IMR-90 (cell line): ENCODE measurements at regions not wholly inside any gene's neighbourhood (a gene's known extent, or its start where the extent isn't known, plus 50 kb on each side); places are given as distances from the start of the nearest gene placed in this dataset.

Source experiments
- ATAC-seq: fragments of 200-7000 bp; cut with Tn5 transposase; 2 replicates; pipeline ENCODE4 v1.9.1; 2020; ENCODE audit warnings: low read depth, mild to moderate bottlenecking, moderate library complexity
- BruUV-seq: library from RNA; stranded (reverse); fragments of 400-500 nt; replicated peaks from 2 replicates; lab custom pipeline; 2021; lab: Mats Ljungman, UMichigan
- CTCF ChIA-PET: fragments of 300-600 bp; formaldehyde crosslinking; extraction: SDS; loops from one replicate; lab custom pipeline; 2021; ENCODE audit warnings: antibody characterized with exemption; lab: Yijun Ruan, JAX
- POLR2A ChIA-PET: fragments of 300-600 bp; sonication (Branson Sonifier 250); formaldehyde crosslinking; loops from one replicate; lab custom pipeline; 2022; ENCODE audit warnings: antibody characterized with exemption; ENCODE audit not compliant: unreplicated experiment; lab: Charles Lee
- DNase-seq: peaks from one replicate; pipeline ENCODE4 v3.0.0; 2013
- H2AFZ ChIP-seq: replicated peaks from 2 replicates; pipeline ENCODE3; 2013; ENCODE audit warnings: low read length, mild to moderate bottlenecking; ENCODE audit not compliant: poor library complexity
- H2AK5ac ChIP-seq: 2 replicates; pipeline ENCODE4 v1.6.1; 2013; ENCODE audit warnings: low read depth, low read length, inconsistent platforms
- H2AK9ac ChIP-seq: replicated peaks from 2 replicates; pipeline ENCODE3; 2013; ENCODE audit warnings: mild to moderate bottlenecking, low read depth, low read length, moderate library complexity; ENCODE audit not compliant: poor library complexity
- H2BK120ac ChIP-seq: 2 replicates; pipeline ENCODE4 v1.6.1; 2013; ENCODE audit warnings: low read depth, low read length, inconsistent platforms
- H2BK15ac ChIP-seq: 3 replicates; pipeline ENCODE4 v1.6.1; 2013; ENCODE audit warnings: low read depth, low read length, inconsistent platforms
- H2BK20ac ChIP-seq: 2 replicates; pipeline ENCODE4 v1.6.1; 2013; ENCODE audit warnings: low read depth, mild to moderate bottlenecking, inconsistent platforms, low read length, moderate library complexity
- H2BK5ac ChIP-seq: 2 replicates; pipeline ENCODE4 v1.6.1; 2013; ENCODE audit warnings: mild to moderate bottlenecking, low read depth, low read length, inconsistent platforms; ENCODE audit not compliant: poor library complexity, severe bottlenecking
- H3K14ac ChIP-seq: replicated peaks from 2 replicates; pipeline ENCODE4 v1.6.1; 2013; ENCODE audit warnings: low read depth, low read length, inconsistent platforms
- H3K18ac ChIP-seq: 2 replicates; pipeline ENCODE4 v1.6.1; 2013; ENCODE audit warnings: low read depth, low read length, control low read depth
- H3K23ac ChIP-seq: 2 replicates; pipeline ENCODE4 v1.6.1; 2013; ENCODE audit warnings: low read depth, low read length, inconsistent platforms
- H3K27ac ChIP-seq: 2 replicates; pipeline ENCODE4 v1.5.1; 2013; ENCODE audit warnings: mild to moderate bottlenecking, control low read depth, low read length; ENCODE audit not compliant: insufficient read depth
- H3K27me3 ChIP-seq: 2 replicates; pipeline ENCODE4 v1.6.1; 2013; ENCODE audit warnings: low read length; ENCODE audit not compliant: control insufficient read depth, insufficient read depth
- H3K36me3 ChIP-seq: 2 replicates; pipeline ENCODE4 v1.6.1; 2013; ENCODE audit warnings: low read length, mixed read lengths; ENCODE audit not compliant: control insufficient read depth, insufficient read depth
- H3K4ac ChIP-seq: 2 replicates; pipeline ENCODE4 v1.6.1; 2013; ENCODE audit warnings: low read depth, low read length, inconsistent platforms
- H3K4me1 ChIP-seq: 2 replicates; pipeline ENCODE4 v1.6.1; 2013; ENCODE audit warnings: low read length, mixed read lengths; ENCODE audit not compliant: control insufficient read depth, insufficient read depth
- H3K4me2 ChIP-seq: 2 replicates; pipeline ENCODE4 v1.6.1; 2013; ENCODE audit warnings: low read depth, mild to moderate bottlenecking, control low read depth, low read length, moderate library complexity
- H3K4me3 ChIP-seq: 2 replicates; pipeline ENCODE4 v1.5.1; 2013; ENCODE audit warnings: low read depth, mild to moderate bottlenecking, control low read depth, low read length, moderate library complexity; ENCODE audit not compliant: insufficient read depth
- H3K56ac ChIP-seq: 2 replicates; pipeline ENCODE4 v1.6.1; 2013; ENCODE audit warnings: low read length, inconsistent platforms; ENCODE audit not compliant: insufficient read depth; ENCODE audit errors: extremely low read depth
- H3K79me1 ChIP-seq, 2 experiments: 2 replicates each; pipeline ENCODE4 v1.6.1; 2013; ENCODE audit warnings: low read length in 2 of 2, inconsistent platforms in 1 of 2, low read depth in 1 of 2
- H3K9ac ChIP-seq: 2 replicates; pipeline ENCODE4 v1.6.1; 2013; ENCODE audit warnings: low read depth, low read length, control low read depth
- H3K9me1 ChIP-seq: 2 replicates; pipeline ENCODE4 v1.6.1; 2013; ENCODE audit warnings: low read length, inconsistent platforms; ENCODE audit not compliant: insufficient read depth
- H3K9me3 ChIP-seq: 2 replicates; pipeline ENCODE4 v1.6.1; 2013; ENCODE audit warnings: low read length; ENCODE audit not compliant: control insufficient read depth, insufficient read depth
- H4K20me1 ChIP-seq: 2 replicates; pipeline ENCODE4 v1.6.1; 2013; ENCODE audit warnings: low read length, inconsistent platforms; ENCODE audit not compliant: insufficient read depth
- H4K5ac ChIP-seq: 2 replicates; pipeline ENCODE4 v1.6.1; 2013; ENCODE audit warnings: mild to moderate bottlenecking, low read depth, low read length, control low read depth
- H4K8ac ChIP-seq, 2 experiments: 2 replicates each; pipeline ENCODE4 v1.6.1; 2013; ENCODE audit warnings: low read depth in 2 of 2, low read length in 2 of 2, control low read depth in 1 of 2, inconsistent platforms in 1 of 2
- H4K91ac ChIP-seq: 2 replicates; pipeline ENCODE4 v1.6.1; 2013; ENCODE audit warnings: low read depth, low read length, inconsistent platforms; ENCODE audit not compliant: insufficient read depth
- CTCF ChIP-seq: conservative IDR thresholded peaks from 2 replicates; pipeline ENCODE4 v1.5.1; 2012; ENCODE audit warnings: mild to moderate bottlenecking, low read depth, low read length, improper control_type of control experiment
- SMC3 ChIP-seq: fragments of 150-350 bp; IDR thresholded peaks from 2 replicates; pipeline ENCODE4 v1.6.1; 2016; ENCODE audit warnings: low read depth, mild to moderate bottlenecking, antibody characterized with exemption, low read length, moderate library complexity
- WGBS, 2 experiments: methylation state at CpG; one replicate each; pipeline versions ENCODE4 v1.1.5 to v1.1.7; 2013; ENCODE audit warnings: missing lambda C conversion rate in 2 of 2; ENCODE audit not compliant: insufficient read length in 1 of 2; ENCODE audit errors: extremely low coverage in 2 of 2; 5-methylcytosine and 5-hydroxymethylcytosine counted together
- dilution Hi-C: fragments of 300-500 bp; cut with HindIII; formaldehyde crosslinking; loops from one replicate; pipeline ENCODE4 v1.14.3; 2018; ENCODE audit warnings: low sequenced_read_pairs; ENCODE audit not compliant: unreplicated experiment
- in situ Hi-C: fragments of 300-500 bp; cut with MboI; formaldehyde crosslinking; loops from 3 replicates; pipeline ENCODE4 v1.14.3; 2019; ENCODE audit warnings: low sequenced_read_pairs, inconsistent platforms, mixed read lengths
- intact Hi-C: fragments of 100-400 bp; cut with micrococcal nuclease; formaldehyde crosslinking; loops from 2 replicates; pipeline ENCODE4 v1.10.0; 2022
- TF ChIP-seq, protein P1 (sequence below): fragments of 150-350 bp; IDR thresholded peaks from 2 replicates; pipeline ENCODE4 v1.6.1; 2016; ENCODE audit warnings: low read depth, mild to moderate bottlenecking, low read length, moderate library complexity, borderline replicate concordance
- TF ChIP-seq, protein P2 (sequence below): fragments of 150-350 bp; IDR thresholded peaks from 2 replicates; pipeline ENCODE4 v1.6.1; 2017; ENCODE audit warnings: mild to moderate bottlenecking, antibody characterized with exemption, low read length, low read depth

DNA sequence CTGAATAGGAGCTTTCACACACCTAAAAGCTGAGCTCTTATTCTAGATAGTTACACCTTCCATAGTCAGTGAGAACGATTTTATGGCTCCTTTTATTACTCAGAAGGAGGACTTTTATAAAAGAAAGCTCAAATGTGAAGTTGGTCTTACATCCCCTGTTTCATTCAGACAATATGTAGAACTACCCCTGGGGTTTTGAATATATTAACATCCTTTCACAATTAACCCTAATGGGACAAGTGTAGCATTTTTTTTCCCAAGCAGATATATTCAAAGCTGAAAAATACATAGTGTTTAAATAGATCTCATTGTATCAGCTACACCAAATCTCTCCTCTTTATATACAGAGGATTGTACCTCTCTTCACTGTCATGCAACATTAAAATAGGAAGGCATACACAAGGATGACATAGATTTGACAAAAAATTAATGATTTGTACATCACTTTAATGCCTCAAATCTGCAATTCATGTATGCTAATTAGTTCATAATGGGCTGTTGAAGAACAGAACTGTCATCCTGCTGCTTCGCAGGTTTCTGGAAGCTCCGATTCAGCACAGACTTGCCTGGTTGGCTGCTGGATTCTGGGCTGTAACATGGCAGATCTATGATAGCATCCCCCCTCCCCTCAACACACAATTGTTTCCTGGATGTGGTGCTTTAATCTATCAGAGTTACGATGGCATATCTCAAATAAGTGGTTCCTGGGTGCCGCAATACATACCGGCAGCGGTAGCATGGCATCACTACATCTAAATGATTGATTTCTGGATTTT lies 129.7 kb upstream of the PARD3B start:
- ChIA-PET CTCF (interaction anchor here (1.0 to 1.1 kb wide), 2 partner anchors 16 to 18 kb away, joined by 3 read pairs; no protein-coding TSS in a partner anchor), POLR2A (no interaction called here)
- no peak for TF ChIP-seq SMC3
- TF ChIP-seq, protein P1, sequence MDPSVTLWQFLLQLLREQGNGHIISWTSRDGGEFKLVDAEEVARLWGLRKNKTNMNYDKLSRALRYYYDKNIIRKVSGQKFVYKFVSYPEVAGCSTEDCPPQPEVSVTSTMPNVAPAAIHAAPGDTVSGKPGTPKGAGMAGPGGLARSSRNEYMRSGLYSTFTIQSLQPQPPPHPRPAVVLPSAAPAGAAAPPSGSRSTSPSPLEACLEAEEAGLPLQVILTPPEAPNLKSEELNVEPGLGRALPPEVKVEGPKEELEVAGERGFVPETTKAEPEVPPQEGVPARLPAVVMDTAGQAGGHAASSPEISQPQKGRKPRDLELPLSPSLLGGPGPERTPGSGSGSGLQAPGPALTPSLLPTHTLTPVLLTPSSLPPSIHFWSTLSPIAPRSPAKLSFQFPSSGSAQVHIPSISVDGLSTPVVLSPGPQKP: no peak
- TF ChIP-seq, protein P2, sequence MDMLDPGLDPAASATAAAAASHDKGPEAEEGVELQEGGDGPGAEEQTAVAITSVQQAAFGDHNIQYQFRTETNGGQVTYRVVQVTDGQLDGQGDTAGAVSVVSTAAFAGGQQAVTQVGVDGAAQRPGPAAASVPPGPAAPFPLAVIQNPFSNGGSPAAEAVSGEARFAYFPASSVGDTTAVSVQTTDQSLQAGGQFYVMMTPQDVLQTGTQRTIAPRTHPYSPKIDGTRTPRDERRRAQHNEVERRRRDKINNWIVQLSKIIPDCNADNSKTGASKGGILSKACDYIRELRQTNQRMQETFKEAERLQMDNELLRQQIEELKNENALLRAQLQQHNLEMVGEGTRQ: no peak
- TF ChIP-seq CTCF: no peak

More for the DNA sequence above, 129.7 kb upstream of the PARD3B start:
- H4K91ac ChIP-seq: no peak overlapping the region
- H3K36me3 ChIP-seq: no peaks in the 10 kb centered on the region
- BruUV-seq: no TSS peak
- no peak overlapping the region for H3K56ac ChIP-seq
- peaks cover 5% of the 10 kb centered on the region for H3K9me3 ChIP-seq
- no peak overlapping the region for H3K4ac ChIP-seq
- H2BK15ac ChIP-seq: no peak overlapping the region
- ATAC-seq (no peak), DNase-seq (no peak)
- no peak overlapping the region for H3K18ac ChIP-seq
- WGBS, 2 experiments: no CpG with 5 or more reads among the region's 7 CpGs
- H3K4me1 ChIP-seq: no peaks in the 10 kb centered on the region
- H2AK9ac ChIP-seq: no peak overlapping the region
- no peaks in the 10 kb centered on the region for H4K20me1 ChIP-seq
- no peak overlapping the region for H2AK5ac ChIP-seq
- dilution Hi-C loops (no loop called here), intact Hi-C loops (no loop called here), in situ Hi-C loops (no loop called here)
- H4K5ac ChIP-seq: no peak overlapping the region
- H3K79me1 ChIP-seq: no peaks in the 10 kb centered on the region
- no peak overlapping the region for H2BK120ac ChIP-seq
- no peak overlapping the region for H2BK20ac ChIP-seq
- H4K8ac ChIP-seq: no peak overlapping the region
- H3K23ac ChIP-seq: no peak overlapping the region
- no peaks in the 10 kb centered on the region for H3K9me1 ChIP-seq
- H3K9ac ChIP-seq: no peak overlapping the region
- H2BK5ac ChIP-seq: no peak overlapping the region
- no peak overlapping the region for H3K27ac ChIP-seq
- no peak overlapping the region for H2AFZ ChIP-seq
- H3K27me3 ChIP-seq: peaks cover 1% of the 10 kb centered on the region; the same call in 1 of the 2 replicates
- no peak overlapping the region for H3K4me2 ChIP-seq
- no peak overlapping the region for H3K4me3 ChIP-seq
- H3K14ac ChIP-seq: no peak overlapping the region
